Parathyroid adenoma (tissue), 2 donors: ENCODE measurements at regions not wholly inside any gene's neighbourhood (a gene's known extent, or its start where the extent isn't known, plus 50 kb on each side); places are given as distances from the start of the nearest gene placed in this dataset.

Source experiments
- H2AFZ ChIP-seq: fragments of 300-600 bp; sonication (generic); one replicate; pipeline ENCODE4 v1.7.0; 2017; ENCODE audit warnings: antibody characterized with exemption, mild to moderate bottlenecking
- H3K27ac ChIP-seq: fragments of 300-600 bp; sonication (generic); one replicate; pipeline ENCODE4 v1.7.0; 2017
- H3K27me3 ChIP-seq: fragments of 300-600 bp; sonication (generic); one replicate; pipeline ENCODE4 v1.7.0; 2017; ENCODE audit warnings: low read length; ENCODE audit not compliant: control insufficient read depth, insufficient read depth
- H3K36me3 ChIP-seq: fragments of 300-600 bp; sonication (generic); one replicate; pipeline ENCODE4 v1.7.0; 2017; ENCODE audit warnings: low read length; ENCODE audit not compliant: control insufficient read depth, insufficient read depth
- H3K4me1 ChIP-seq: fragments of 300-600 bp; sonication (generic); one replicate; pipeline ENCODE4 v1.7.0; 2017; ENCODE audit warnings: control low read depth
- H3K4me2 ChIP-seq: fragments of 300-600 bp; sonication (generic); one replicate; pipeline ENCODE4 v1.7.0; 2017; ENCODE audit warnings: low read length
- H3K4me3 ChIP-seq: fragments of 300-600 bp; sonication (generic); one replicate; pipeline ENCODE4 v1.7.0; 2017; ENCODE audit warnings: low read depth, low read length
- H3K79me2 ChIP-seq: fragments of 300-600 bp; sonication (generic); one replicate; pipeline ENCODE4 v1.7.0; 2017; ENCODE audit warnings: control low read depth
- H3K9ac ChIP-seq: fragments of 300-600 bp; sonication (generic); one replicate; pipeline ENCODE4 v1.7.0; 2017; ENCODE audit warnings: mild to moderate bottlenecking
- H3K9me3 ChIP-seq: fragments of 300-600 bp; sonication (generic); one replicate; pipeline ENCODE4 v1.7.0; 2017; ENCODE audit warnings: low read length; ENCODE audit not compliant: control insufficient read depth
- TF ChIP-seq, protein P1 (sequence below): fragments of 300-600 bp; sonication (generic); IDR thresholded peaks from one replicate; pipeline ENCODE4 v1.7.0; 2017; ENCODE audit warnings: antibody characterized with exemption, mild to moderate bottlenecking
- donor health status: primary hyperparathyroidism.

DNA sequence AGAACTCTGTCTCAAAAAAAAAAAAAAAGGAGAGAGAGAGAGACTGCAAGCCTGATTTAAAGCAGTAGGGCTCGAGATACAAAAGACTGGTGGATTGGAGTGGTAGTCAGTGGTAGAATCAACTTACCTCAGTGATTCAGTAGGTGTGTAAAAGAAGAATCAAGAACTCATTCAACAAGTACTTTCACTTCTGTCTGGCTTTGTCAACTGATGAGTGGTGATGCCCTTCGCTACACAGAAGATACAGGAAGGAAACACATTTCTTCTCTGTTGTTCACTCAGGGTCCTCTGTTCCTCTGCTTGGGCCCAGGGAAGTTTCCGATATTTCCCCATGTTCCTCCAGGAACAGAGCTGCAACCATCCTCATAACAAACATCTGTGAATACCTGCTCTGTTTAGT is 68.6 kb upstream of the COG2 start:
- TF ChIP-seq, protein P1, sequence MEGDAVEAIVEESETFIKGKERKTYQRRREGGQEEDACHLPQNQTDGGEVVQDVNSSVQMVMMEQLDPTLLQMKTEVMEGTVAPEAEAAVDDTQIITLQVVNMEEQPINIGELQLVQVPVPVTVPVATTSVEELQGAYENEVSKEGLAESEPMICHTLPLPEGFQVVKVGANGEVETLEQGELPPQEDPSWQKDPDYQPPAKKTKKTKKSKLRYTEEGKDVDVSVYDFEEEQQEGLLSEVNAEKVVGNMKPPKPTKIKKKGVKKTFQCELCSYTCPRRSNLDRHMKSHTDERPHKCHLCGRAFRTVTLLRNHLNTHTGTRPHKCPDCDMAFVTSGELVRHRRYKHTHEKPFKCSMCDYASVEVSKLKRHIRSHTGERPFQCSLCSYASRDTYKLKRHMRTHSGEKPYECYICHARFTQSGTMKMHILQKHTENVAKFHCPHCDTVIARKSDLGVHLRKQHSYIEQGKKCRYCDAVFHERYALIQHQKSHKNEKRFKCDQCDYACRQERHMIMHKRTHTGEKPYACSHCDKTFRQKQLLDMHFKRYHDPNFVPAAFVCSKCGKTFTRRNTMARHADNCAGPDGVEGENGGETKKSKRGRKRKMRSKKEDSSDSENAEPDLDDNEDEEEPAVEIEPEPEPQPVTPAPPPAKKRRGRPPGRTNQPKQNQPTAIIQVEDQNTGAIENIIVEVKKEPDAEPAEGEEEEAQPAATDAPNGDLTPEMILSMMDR, result no peak
- no peak overlapping the region for H3K4me3 ChIP-seq
- H3K36me3 ChIP-seq, result no peaks in the 10 kb centered on the region
- H3K4me1 ChIP-seq, result no peaks in the 10 kb centered on the region
- H3K79me2 ChIP-seq, result no peaks in the 10 kb centered on the region
- no peak overlapping the region for H3K9ac ChIP-seq
- no peaks in the 10 kb centered on the region for H3K9me3 ChIP-seq
- H3K27ac ChIP-seq, result no peak overlapping the region
- H3K4me2 ChIP-seq, result no peak overlapping the region
- H2AFZ ChIP-seq, result no peak overlapping the region
- no peaks in the 10 kb centered on the region for H3K27me3 ChIP-seq

DNA sequence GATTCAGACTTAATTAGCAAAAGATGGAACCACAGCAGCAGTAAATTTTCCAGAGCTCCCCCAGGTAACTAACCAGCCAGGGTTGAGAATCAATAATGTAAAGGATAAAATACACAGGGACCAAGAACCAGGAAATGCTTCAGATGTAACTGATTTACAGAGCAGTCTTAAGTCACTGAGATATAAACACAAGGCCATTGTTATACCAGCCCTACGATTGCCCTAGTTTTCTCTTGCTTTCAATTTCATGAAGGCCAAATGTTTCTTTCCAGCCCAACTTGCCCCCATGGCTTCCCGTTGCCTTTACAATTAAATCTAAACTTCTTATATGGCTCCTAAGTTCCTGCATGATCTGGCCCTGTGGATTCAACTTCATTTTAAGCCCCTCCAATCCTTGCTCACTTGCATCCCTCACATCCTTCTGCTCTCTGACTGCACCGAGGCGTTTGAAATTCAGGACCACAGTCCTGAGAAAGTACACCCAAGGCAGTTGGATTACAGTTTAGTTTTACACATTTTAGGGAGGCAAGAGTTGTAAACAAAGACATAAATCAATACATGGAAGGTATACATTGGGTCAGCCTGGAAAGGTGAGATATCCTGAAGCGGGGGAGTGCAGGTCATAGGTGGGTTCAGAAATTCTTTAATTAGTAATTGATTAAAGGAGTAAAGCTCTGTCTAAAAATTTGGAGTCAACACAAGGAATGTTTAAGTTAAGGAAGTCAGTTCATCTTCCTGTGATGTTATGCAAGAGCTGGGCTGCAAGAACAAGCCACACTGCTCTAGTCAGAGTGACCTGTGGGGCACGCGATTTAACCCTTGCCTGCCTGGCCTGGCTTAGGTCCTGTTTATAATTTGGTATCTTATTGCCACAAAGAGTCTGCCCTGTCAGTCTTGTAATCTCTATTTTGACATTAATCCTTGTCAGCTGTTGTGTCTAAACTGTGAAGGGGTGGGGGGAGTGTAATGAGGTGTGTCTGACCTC is 69.9 kb upstream of the COG2 start:
- no peak overlapping the region for H3K27ac ChIP-seq
- H3K79me2 ChIP-seq, result no peaks in the 10 kb centered on the region
- no peak overlapping the region for H3K4me3 ChIP-seq
- no peaks in the 10 kb centered on the region for H3K27me3 ChIP-seq
- TF ChIP-seq, protein P1, result no peak
- no peaks in the 10 kb centered on the region for H3K4me1 ChIP-seq
- no peak overlapping the region for H3K4me2 ChIP-seq
- peak overlapping the region; percentile 20 for H2AFZ ChIP-seq
- no peaks in the 10 kb centered on the region for H3K36me3 ChIP-seq
- no peak overlapping the region for H3K9ac ChIP-seq
- no peaks in the 10 kb centered on the region for H3K9me3 ChIP-seq

DNA sequence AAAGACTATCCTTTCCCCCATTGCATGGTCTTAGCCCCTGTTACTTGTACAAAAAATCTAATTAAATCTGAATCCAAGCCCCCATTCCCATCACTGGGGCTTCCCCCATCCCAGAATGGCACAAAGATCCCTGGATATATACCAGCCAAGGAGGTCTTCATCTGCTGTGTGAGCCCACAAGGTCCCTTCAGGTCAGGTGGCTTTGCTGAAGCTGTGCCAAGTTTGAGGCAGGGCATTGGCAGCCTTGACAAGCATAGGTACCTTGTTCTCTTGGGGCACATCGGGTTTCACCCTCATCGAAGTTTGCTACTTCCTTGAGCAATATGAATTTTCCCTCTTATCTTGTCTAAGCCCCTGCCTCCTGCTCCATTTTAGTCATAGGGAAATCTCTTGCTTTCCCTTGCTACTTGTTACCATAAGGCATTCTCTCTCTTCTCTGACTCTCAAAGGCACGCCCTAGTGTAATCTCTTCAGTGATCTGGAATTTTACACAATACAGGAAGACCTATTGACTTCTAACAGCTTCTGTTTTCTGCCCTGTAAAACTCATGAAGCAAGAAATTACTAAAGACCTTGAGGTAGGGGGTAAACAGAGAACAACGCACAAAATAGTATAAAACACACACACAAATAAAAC is 71.4 kb upstream of the COG2 start:
- Histone ChIP-seq H3K9me3 (no peaks in the 10 kb centered on the region), H2AFZ (no peak overlapping the region), H3K27me3 (no peaks in the 10 kb centered on the region), H3K4me3 (no peak overlapping the region), H3K36me3 (no peaks in the 10 kb centered on the region), H3K27ac (no peak overlapping the region), H3K4me2 (no peak overlapping the region), H3K79me2 (no peaks in the 10 kb centered on the region), H3K4me1 (no peaks in the 10 kb centered on the region), H3K9ac (no peak overlapping the region)
- TF ChIP-seq, protein P1, result no peak

DNA sequence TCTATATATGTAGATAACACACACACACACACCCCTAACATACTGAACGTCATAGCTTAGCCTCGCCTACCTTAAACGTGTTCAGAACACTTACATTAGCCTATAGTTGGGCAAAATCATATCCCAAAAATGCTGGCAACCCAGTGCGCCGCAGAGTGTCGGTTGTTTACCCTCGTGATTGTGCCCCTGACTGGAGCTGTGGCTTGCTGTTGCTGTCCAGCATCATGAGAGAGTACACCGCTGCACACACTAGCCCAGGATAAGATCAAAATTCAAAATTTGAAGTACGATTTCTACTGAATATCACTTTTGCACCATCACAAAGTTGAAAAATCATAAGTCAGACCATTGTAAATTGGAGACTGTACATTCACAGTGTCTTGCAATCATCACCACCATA is 73.1 kb upstream of the COG2 start:
- H2AFZ ChIP-seq, result no peak overlapping the region
- no peak overlapping the region for H3K27ac ChIP-seq
- TF ChIP-seq, protein P1, result no peak
- no peaks in the 10 kb centered on the region for H3K27me3 ChIP-seq
- H3K9ac ChIP-seq, result no peak overlapping the region
- no peak overlapping the region for H3K4me3 ChIP-seq
- H3K36me3 ChIP-seq, result no peaks in the 10 kb centered on the region
- H3K79me2 ChIP-seq, result no peaks in the 10 kb centered on the region
- no peaks in the 10 kb centered on the region for H3K9me3 ChIP-seq
- no peak overlapping the region for H3K4me2 ChIP-seq
- no peaks in the 10 kb centered on the region for H3K4me1 ChIP-seq
